ENCODE measurements at regions not wholly inside any gene's neighbourhood (a gene's known extent, or its start where the extent isn't known, plus 50 kb on each side); places are given as distances from the start of the nearest gene placed in this dataset.

GRCh38 chr14:100674897-100675619, 51.6 kb upstream of the DLK1 start:
- no peak for DNase-seq

GRCh38 chr14:100675699-100676684, 50.7 kb upstream of the DLK1 start:
- no peak for DNase-seq

Data from NCI-H345 (cell line).